ENCODE measurements at regions not wholly inside any gene's neighbourhood (a gene's known extent, or its start where the extent isn't known, plus 50 kb on each side); places are given as distances from the start of the nearest gene placed in this dataset.

GRCh38 chr5:6006838-6007314 is 371.5 kb downstream of the MED10 start:
- no peak for TF ChIP-seq CTCF (IDR thresholded peaks at IDR 0.05; ENCODE audit: insufficient read depth, low read depth, low read length)
- no peak for TF ChIP-seq EZH2 (IDR thresholded peaks at IDR 0.05; ENCODE audit: insufficient read depth, low read length)
